ENCODE measurements at regions not wholly inside any gene's neighbourhood (a gene's known extent, or its start where the extent isn't known, plus 50 kb on each side); places are given as distances from the start of the nearest gene placed in this dataset.

- Histone ChIP-seq H3K9me3 (no peaks in the 10 kb centered on the region), H3K4me1 (no peaks in the 10 kb centered on the region), H3K27ac (no peak overlapping the region), H3K27me3 (no peaks in the 10 kb centered on the region), H3K4me3 (no peak overlapping the region), H3K36me3 (no peaks in the 10 kb centered on the region)
- no peak for DNase-seq (ENCODE audit: low spot score in 2 of 2)
- no peak for TF ChIP-seq CTCF (IDR thresholded peaks at IDR 0.05)
- TF ChIP-seq POLR2AphosphoS5 (IDR thresholded peaks at IDR 0.05) = no peak
- no peak for TF ChIP-seq POLR2A (IDR thresholded peaks at IDR 0.05)
- intact Hi-C loops (cut with DNase I; ENCODE audit: low total_unique reads) = no loop called here
Measured at GRCh38 chr10:69751214-69751613, 50.5 kb upstream of the COL13A1 start.
